Esophagus squamous epithelium (tissue), 4 donors: ENCODE measurements at regions not wholly inside any gene's neighbourhood (a gene's known extent, or its start where the extent isn't known, plus 50 kb on each side); places are given as distances from the start of the nearest gene placed in this dataset.

Experiments
- POLR2A ChIP-seq, 4 donors: fragments of 450-650 bp; IDR thresholded peaks; one replicate each; pipeline ENCODE4 v1.6.1; 2017; ENCODE audit warnings: antibody characterized with exemption in 4 of 4, mild to moderate bottlenecking in 4 of 4, moderate library complexity in 3 of 4
- TF ChIP-seq, protein P1 (sequence below), 6 experiments: fragments of 450-650 bp in 4 of 6; fragments of 200-600 bp in 2 of 6; sonication (generic) in 2 of 6; IDR thresholded peaks; one replicate each; pipeline ENCODE4 v1.5.1; 2016 to 2019; ENCODE audit warnings: antibody characterized with exemption in 6 of 6, mild to moderate bottlenecking in 4 of 6, moderate library complexity in 4 of 6

DNA sequence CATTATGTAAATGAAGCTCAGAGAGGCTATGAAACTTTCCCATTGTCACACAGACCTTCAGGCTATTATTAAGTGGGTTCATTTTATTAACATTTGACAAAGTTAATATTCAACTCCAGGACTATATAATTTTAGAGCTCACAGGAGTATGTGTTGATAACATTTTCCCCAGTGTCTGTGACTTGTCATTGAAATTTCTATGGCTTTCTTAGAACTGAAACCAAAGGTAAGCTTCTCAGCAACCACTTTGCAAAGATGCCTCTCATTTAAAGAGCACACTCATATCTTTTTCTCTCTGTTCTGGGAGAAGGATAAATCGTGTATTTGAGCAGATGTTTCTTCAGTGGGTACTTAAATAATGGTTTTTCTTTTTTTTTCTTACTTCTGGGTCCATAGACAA, 61.8 kb upstream of the LHCGR start:
- TF ChIP-seq, protein P1, sequence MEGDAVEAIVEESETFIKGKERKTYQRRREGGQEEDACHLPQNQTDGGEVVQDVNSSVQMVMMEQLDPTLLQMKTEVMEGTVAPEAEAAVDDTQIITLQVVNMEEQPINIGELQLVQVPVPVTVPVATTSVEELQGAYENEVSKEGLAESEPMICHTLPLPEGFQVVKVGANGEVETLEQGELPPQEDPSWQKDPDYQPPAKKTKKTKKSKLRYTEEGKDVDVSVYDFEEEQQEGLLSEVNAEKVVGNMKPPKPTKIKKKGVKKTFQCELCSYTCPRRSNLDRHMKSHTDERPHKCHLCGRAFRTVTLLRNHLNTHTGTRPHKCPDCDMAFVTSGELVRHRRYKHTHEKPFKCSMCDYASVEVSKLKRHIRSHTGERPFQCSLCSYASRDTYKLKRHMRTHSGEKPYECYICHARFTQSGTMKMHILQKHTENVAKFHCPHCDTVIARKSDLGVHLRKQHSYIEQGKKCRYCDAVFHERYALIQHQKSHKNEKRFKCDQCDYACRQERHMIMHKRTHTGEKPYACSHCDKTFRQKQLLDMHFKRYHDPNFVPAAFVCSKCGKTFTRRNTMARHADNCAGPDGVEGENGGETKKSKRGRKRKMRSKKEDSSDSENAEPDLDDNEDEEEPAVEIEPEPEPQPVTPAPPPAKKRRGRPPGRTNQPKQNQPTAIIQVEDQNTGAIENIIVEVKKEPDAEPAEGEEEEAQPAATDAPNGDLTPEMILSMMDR (IDR thresholded peaks at IDR 0.05): no peak
- no peak for TF ChIP-seq POLR2A (IDR thresholded peaks at IDR 0.05)
